ENCODE measurements at regions not wholly inside any gene's neighbourhood (a gene's known extent, or its start where the extent isn't known, plus 50 kb on each side); places are given as distances from the start of the nearest gene placed in this dataset.

GRCh38 chr9:117545846-117546245 is 131.0 kb upstream of the ASTN2 start:
- no peak overlapping the region for H3K27ac ChIP-seq (ENCODE audit: low read length)
- H3K4me2 ChIP-seq (ENCODE audit: low read depth, low read length, poor library complexity, severe bottlenecking): no peak overlapping the region
- no peaks in the 10 kb centered on the region for H3K27me3 ChIP-seq (ENCODE audit: low read length)
- no peak overlapping the region for H3K9ac ChIP-seq (ENCODE audit: low read length)
- H3K4me1 ChIP-seq (ENCODE audit: low read length): no peaks in the 10 kb centered on the region
- H4K20me1 ChIP-seq (ENCODE audit: insufficient read depth, low read depth, low read length): no peaks in the 10 kb centered on the region
- H3K9me2 ChIP-seq (replicated peaks; ENCODE audit: insufficient read depth, low read length): no peaks in the 10 kb centered on the region
- H3K79me2 ChIP-seq (ENCODE audit: low read length): no peaks in the 10 kb centered on the region
- H3K4me3 ChIP-seq (ENCODE audit: low read length): no peak overlapping the region
- no peaks in the 10 kb centered on the region for H3K9me3 ChIP-seq (ENCODE audit: low read length)
- no peak overlapping the region for H2AFZ ChIP-seq (ENCODE audit: low read length)
- no peak for DNase-seq
- H3K36me3 ChIP-seq (ENCODE audit: insufficient read depth, low read length): no peaks in the 10 kb centered on the region

GRCh38 chr9:117543089-117543488 is 128.2 kb upstream of the ASTN2 start:
- no peak for DNase-seq
- Histone ChIP-seq H2AFZ (ENCODE audit: low read length) (no peak overlapping the region), H3K36me3 (ENCODE audit: insufficient read depth, low read length) (no peaks in the 10 kb centered on the region), H3K4me1 (ENCODE audit: low read length) (no peaks in the 10 kb centered on the region), H3K9me2 (replicated peaks; ENCODE audit: insufficient read depth, low read length) (no peaks in the 10 kb centered on the region), H3K9ac (ENCODE audit: low read length) (no peak overlapping the region), H3K4me3 (ENCODE audit: low read length) (no peak overlapping the region), H3K9me3 (ENCODE audit: low read length) (no peaks in the 10 kb centered on the region), H3K4me2 (ENCODE audit: low read depth, low read length, poor library complexity, severe bottlenecking) (no peak overlapping the region), H3K27ac (ENCODE audit: low read length) (no peak overlapping the region), H3K27me3 (ENCODE audit: low read length) (no peaks in the 10 kb centered on the region), H4K20me1 (ENCODE audit: insufficient read depth, low read depth, low read length) (no peaks in the 10 kb centered on the region), H3K79me2 (ENCODE audit: low read length) (no peaks in the 10 kb centered on the region)

GRCh38 chr9:117542021-117542420 is 127.2 kb upstream of the ASTN2 start:
- no peaks in the 10 kb centered on the region for H3K36me3 ChIP-seq (ENCODE audit: insufficient read depth, low read length)
- no peaks in the 10 kb centered on the region for H3K27me3 ChIP-seq (ENCODE audit: low read length)
- H3K79me2 ChIP-seq (ENCODE audit: low read length): no peaks in the 10 kb centered on the region
- no peak overlapping the region for H3K9ac ChIP-seq (ENCODE audit: low read length)
- no peak overlapping the region for H3K4me3 ChIP-seq (ENCODE audit: low read length)
- no peak overlapping the region for H2AFZ ChIP-seq (ENCODE audit: low read length)
- H3K4me1 ChIP-seq (ENCODE audit: low read length): no peaks in the 10 kb centered on the region
- no peaks in the 10 kb centered on the region for H4K20me1 ChIP-seq (ENCODE audit: insufficient read depth, low read depth, low read length)
- H3K9me2 ChIP-seq (replicated peaks; ENCODE audit: insufficient read depth, low read length): no peaks in the 10 kb centered on the region
- no peak for DNase-seq
- no peaks in the 10 kb centered on the region for H3K9me3 ChIP-seq (ENCODE audit: low read length)
- H3K27ac ChIP-seq (ENCODE audit: low read length): no peak overlapping the region
- no peak overlapping the region for H3K4me2 ChIP-seq (ENCODE audit: low read depth, low read length, poor library complexity, severe bottlenecking)

GRCh38 chr9:117541181-117541580 is 126.3 kb upstream of the ASTN2 start:
- Histone ChIP-seq H3K4me2 (ENCODE audit: low read depth, low read length, poor library complexity, severe bottlenecking) (no peak overlapping the region), H3K27me3 (ENCODE audit: low read length) (no peaks in the 10 kb centered on the region), H3K4me1 (ENCODE audit: low read length) (no peaks in the 10 kb centered on the region), H3K9me2 (replicated peaks; ENCODE audit: insufficient read depth, low read length) (no peaks in the 10 kb centered on the region), H4K20me1 (ENCODE audit: insufficient read depth, low read depth, low read length) (no peaks in the 10 kb centered on the region), H3K79me2 (ENCODE audit: low read length) (no peaks in the 10 kb centered on the region), H3K36me3 (ENCODE audit: insufficient read depth, low read length) (no peaks in the 10 kb centered on the region), H3K27ac (ENCODE audit: low read length) (no peak overlapping the region), H2AFZ (ENCODE audit: low read length) (no peak overlapping the region), H3K4me3 (ENCODE audit: low read length) (no peak overlapping the region), H3K9me3 (ENCODE audit: low read length) (no peaks in the 10 kb centered on the region), H3K9ac (ENCODE audit: low read length) (no peak overlapping the region)
- peak; percentile 50 for DNase-seq

- no peaks in the 10 kb centered on the region for H3K9me2 ChIP-seq (replicated peaks; ENCODE audit: insufficient read depth, low read length)
- H3K36me3 ChIP-seq (ENCODE audit: insufficient read depth, low read length): no peaks in the 10 kb centered on the region
- H3K9ac ChIP-seq (ENCODE audit: low read length): no peak overlapping the region
- no peak for DNase-seq
- H3K4me3 ChIP-seq (ENCODE audit: low read length): no peak overlapping the region
- H3K27me3 ChIP-seq (ENCODE audit: low read length): no peaks in the 10 kb centered on the region
- H4K20me1 ChIP-seq (ENCODE audit: insufficient read depth, low read depth, low read length): no peaks in the 10 kb centered on the region
- H3K79me2 ChIP-seq (ENCODE audit: low read length): no peaks in the 10 kb centered on the region
- H2AFZ ChIP-seq (ENCODE audit: low read length): no peak overlapping the region
- H3K9me3 ChIP-seq (ENCODE audit: low read length): no peaks in the 10 kb centered on the region
- H3K27ac ChIP-seq (ENCODE audit: low read length): no peak overlapping the region
- H3K4me2 ChIP-seq (ENCODE audit: low read depth, low read length, poor library complexity, severe bottlenecking): no peak overlapping the region
- H3K4me1 ChIP-seq (ENCODE audit: low read length): no peaks in the 10 kb centered on the region
Observed at GRCh38 chr9:117535973-117536372, 121.1 kb upstream of the ASTN2 start.

GRCh38 chr9:117535434-117535833 is 120.6 kb upstream of the ASTN2 start:
- Histone ChIP-seq H3K36me3 (ENCODE audit: insufficient read depth, low read length) (no peaks in the 10 kb centered on the region), H3K4me2 (ENCODE audit: low read depth, low read length, poor library complexity, severe bottlenecking) (no peak overlapping the region), H3K4me1 (ENCODE audit: low read length) (no peaks in the 10 kb centered on the region), H3K9me2 (replicated peaks; ENCODE audit: insufficient read depth, low read length) (no peaks in the 10 kb centered on the region), H3K27me3 (ENCODE audit: low read length) (no peaks in the 10 kb centered on the region), H2AFZ (ENCODE audit: low read length) (no peak overlapping the region), H4K20me1 (ENCODE audit: insufficient read depth, low read depth, low read length) (no peaks in the 10 kb centered on the region), H3K27ac (ENCODE audit: low read length) (no peak overlapping the region), H3K79me2 (ENCODE audit: low read length) (no peaks in the 10 kb centered on the region), H3K9ac (ENCODE audit: low read length) (no peak overlapping the region), H3K9me3 (ENCODE audit: low read length) (no peaks in the 10 kb centered on the region), H3K4me3 (ENCODE audit: low read length) (no peak overlapping the region)
- no peak for DNase-seq

- no peaks in the 10 kb centered on the region for H3K27me3 ChIP-seq (ENCODE audit: low read length)
- H3K9me3 ChIP-seq (ENCODE audit: low read length): no peaks in the 10 kb centered on the region
- no peak overlapping the region for H2AFZ ChIP-seq (ENCODE audit: low read length)
- no peaks in the 10 kb centered on the region for H3K9me2 ChIP-seq (replicated peaks; ENCODE audit: insufficient read depth, low read length)
- no peaks in the 10 kb centered on the region for H4K20me1 ChIP-seq (ENCODE audit: insufficient read depth, low read depth, low read length)
- H3K79me2 ChIP-seq (ENCODE audit: low read length): no peaks in the 10 kb centered on the region
- H3K4me1 ChIP-seq (ENCODE audit: low read length): no peaks in the 10 kb centered on the region
- no peak overlapping the region for H3K27ac ChIP-seq (ENCODE audit: low read length)
- H3K36me3 ChIP-seq (ENCODE audit: insufficient read depth, low read length): no peaks in the 10 kb centered on the region
- H3K9ac ChIP-seq (ENCODE audit: low read length): no peak overlapping the region
- DNase-seq: peak; percentile 44
- H3K4me2 ChIP-seq (ENCODE audit: low read depth, low read length, poor library complexity, severe bottlenecking): no peak overlapping the region
- no peak overlapping the region for H3K4me3 ChIP-seq (ENCODE audit: low read length)
Observed at GRCh38 chr9:117528225-117528624, 113.4 kb upstream of the ASTN2 start.

- Histone ChIP-seq H3K27me3 (ENCODE audit: low read length) (no peaks in the 10 kb centered on the region), H4K20me1 (ENCODE audit: insufficient read depth, low read depth, low read length) (no peaks in the 10 kb centered on the region), H3K4me1 (ENCODE audit: low read length) (no peaks in the 10 kb centered on the region), H2AFZ (ENCODE audit: low read length) (no peak overlapping the region), H3K9ac (ENCODE audit: low read length) (no peak overlapping the region), H3K27ac (ENCODE audit: low read length) (no peak overlapping the region), H3K79me2 (ENCODE audit: low read length) (no peaks in the 10 kb centered on the region), H3K4me3 (ENCODE audit: low read length) (no peak overlapping the region), H3K9me3 (ENCODE audit: low read length) (no peaks in the 10 kb centered on the region), H3K9me2 (replicated peaks; ENCODE audit: insufficient read depth, low read length) (no peaks in the 10 kb centered on the region), H3K4me2 (ENCODE audit: low read depth, low read length, poor library complexity, severe bottlenecking) (no peak overlapping the region), H3K36me3 (ENCODE audit: insufficient read depth, low read length) (no peaks in the 10 kb centered on the region)
- no peak for DNase-seq
Observed at GRCh38 chr9:117526674-117527073, 111.8 kb upstream of the ASTN2 start.

GRCh38 chr9:117523531-117524153 is 108.8 kb upstream of the ASTN2 start:
- Histone ChIP-seq H3K27ac (ENCODE audit: low read length) (no peak overlapping the region), H3K79me2 (ENCODE audit: low read length) (no peaks in the 10 kb centered on the region), H2AFZ (ENCODE audit: low read length) (no peak overlapping the region), H3K4me3 (ENCODE audit: low read length) (no peak overlapping the region), H4K20me1 (ENCODE audit: insufficient read depth, low read depth, low read length) (no peaks in the 10 kb centered on the region), H3K27me3 (ENCODE audit: low read length) (no peaks in the 10 kb centered on the region), H3K4me2 (ENCODE audit: low read depth, low read length, poor library complexity, severe bottlenecking) (no peak overlapping the region), H3K9ac (ENCODE audit: low read length) (no peak overlapping the region), H3K9me3 (ENCODE audit: low read length) (no peaks in the 10 kb centered on the region), H3K36me3 (ENCODE audit: insufficient read depth, low read length) (no peaks in the 10 kb centered on the region), H3K9me2 (replicated peaks; ENCODE audit: insufficient read depth, low read length) (no peaks in the 10 kb centered on the region), H3K4me1 (ENCODE audit: low read length) (no peaks in the 10 kb centered on the region)
- DNase-seq: no peak

Data from Karpas-422 (cell line).